ENCODE measurements at regions not wholly inside any gene's neighbourhood (a gene's known extent, or its start where the extent isn't known, plus 50 kb on each side); places are given as distances from the start of the nearest gene placed in this dataset.
A peak's percentile ranks its signal among the peaks of the same experiment; 100 is the strongest.

- Mint-ChIP-seq H3K9me3 (peaks cover 11% of the 10 kb centered on the region), H3K4me1 (peaks cover 5% of the 10 kb centered on the region), H3K27me3 (ENCODE audit: insufficient read depth) (peaks cover 3% of the 10 kb centered on the region), H3K27ac (no peak overlapping the region), H3K36me3 (ENCODE audit: low read depth) (peaks cover 4% of the 10 kb centered on the region), H3K4me3 (no peak overlapping the region)
- no peak overlapping the region for H3K27ac ChIP-seq (ENCODE audit: low read depth, low read length)
- no peak for TF ChIP-seq CTCF (conservative IDR thresholded peaks at IDR 0.05)
- no peak for DNase-seq
- no peak overlapping the region for H3K4me3 ChIP-seq (ENCODE audit: low read length)
- H3K4me1 ChIP-seq (ENCODE audit: control insufficient read depth, insufficient read depth, low read length) = no peaks in the 10 kb centered on the region
- peaks cover 11% of the 10 kb centered on the region for H3K9me3 ChIP-seq (ENCODE audit: control insufficient read depth, low read length)
- WGBS, 2 experiments (ENCODE audit: insufficient coverage in 1 of 2, insufficient read length in 1 of 2) = 95 to 98% methylated on average over 4 to 5 of the region's 5 CpGs
- no peak overlapping the region for H3K9ac ChIP-seq (ENCODE audit: extremely low read depth, low read length, poor library complexity, severe bottlenecking)
- H3K27me3 ChIP-seq (ENCODE audit: control insufficient read depth, insufficient read depth, low read length, poor library complexity, severe bottlenecking) = no peaks in the 10 kb centered on the region
- H3K36me3 ChIP-seq (ENCODE audit: control insufficient read depth, insufficient read depth, low read length) = no peaks in the 10 kb centered on the region
These were observed 597.6 kb upstream of the CPEB2 start for GRCh38 chr4:14404730-14405129.

DNA sequence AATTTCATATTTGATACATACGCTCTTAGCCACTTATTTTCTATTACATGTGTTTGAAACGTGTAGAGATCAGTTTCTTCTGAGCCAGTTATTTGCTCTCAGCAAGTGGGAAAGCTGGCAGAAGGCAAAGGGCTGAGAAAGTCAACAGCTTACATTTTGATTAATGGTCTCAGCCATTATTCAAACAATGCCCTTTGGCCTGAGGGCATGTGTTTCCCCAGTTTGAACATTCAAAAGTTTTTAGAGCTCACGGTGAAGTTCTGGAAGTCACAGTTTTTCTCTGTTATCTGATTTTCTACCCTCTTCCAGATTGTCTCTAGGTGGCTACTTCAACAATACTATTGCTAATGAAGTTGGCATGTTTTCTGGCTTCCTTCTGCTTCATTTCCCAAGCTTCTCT is 591.8 kb upstream of the CPEB2 start:
- Histone ChIP-seq H3K4me3 (ENCODE audit: low read length) (no peak overlapping the region), H3K4me1 (ENCODE audit: control insufficient read depth, insufficient read depth, low read length) (no peaks in the 10 kb centered on the region), H3K27me3 (ENCODE audit: control insufficient read depth, insufficient read depth, low read length, poor library complexity, severe bottlenecking) (no peaks in the 10 kb centered on the region), H3K27ac (ENCODE audit: low read depth, low read length) (no peak overlapping the region), H3K9ac (ENCODE audit: extremely low read depth, low read length, poor library complexity, severe bottlenecking) (no peak overlapping the region), H3K36me3 (ENCODE audit: control insufficient read depth, insufficient read depth, low read length) (no peaks in the 10 kb centered on the region), H3K9me3 (ENCODE audit: control insufficient read depth, low read length) (no peaks in the 10 kb centered on the region)
- 47 to 65% methylated on average over 2 to 3 of the region's 3 CpGs for WGBS, 2 experiments (ENCODE audit: insufficient coverage in 1 of 2, insufficient read length in 1 of 2)
- H3K9me3 Mint-ChIP-seq = no peaks in the 10 kb centered on the region
- no peaks in the 10 kb centered on the region for H3K36me3 Mint-ChIP-seq (ENCODE audit: low read depth)
- H3K27me3 Mint-ChIP-seq (ENCODE audit: insufficient read depth) = no peaks in the 10 kb centered on the region
- DNase-seq = no peak
- TF ChIP-seq CTCF (conservative IDR thresholded peaks at IDR 0.05) = no peak
- peaks cover 12% of the 10 kb centered on the region for H3K4me1 Mint-ChIP-seq
- H3K4me3 Mint-ChIP-seq = no peak overlapping the region
- no peak overlapping the region for H3K27ac Mint-ChIP-seq

DNA sequence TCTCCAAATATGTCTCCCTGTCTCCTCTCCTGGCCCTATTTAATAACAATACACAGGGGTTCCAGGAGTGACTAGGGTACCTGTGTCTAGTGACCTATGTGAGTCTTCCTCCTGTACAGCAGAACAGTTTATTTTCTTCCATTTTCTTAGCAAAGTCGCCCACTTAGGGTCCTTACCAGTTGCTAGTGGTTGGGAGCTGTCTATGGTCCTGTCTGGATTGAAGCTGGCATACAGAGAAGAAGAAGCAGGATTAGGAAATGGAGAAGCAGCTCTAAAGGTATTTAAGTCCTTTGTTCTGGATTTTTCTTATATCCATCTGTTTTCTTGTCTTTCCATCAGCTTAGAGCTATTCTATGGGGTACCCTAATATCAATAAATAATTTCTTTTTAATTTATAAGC is 587.1 kb upstream of the CPEB2 start:
- WGBS, 2 experiments (ENCODE audit: insufficient coverage in 1 of 2, insufficient read length in 1 of 2) = 40 to 60% methylated on average over 1 of the region's 1 CpG
- H3K27ac Mint-ChIP-seq = no peak overlapping the region

More for the DNA sequence above, 587.1 kb upstream of the CPEB2 start:
- H3K4me3 Mint-ChIP-seq = no peak overlapping the region
- peak; percentile 65 for DNase-seq
- Histone ChIP-seq H3K27ac (ENCODE audit: low read depth, low read length) (no peak overlapping the region), H3K4me1 (ENCODE audit: control insufficient read depth, insufficient read depth, low read length) (no peaks in the 10 kb centered on the region), H3K36me3 (ENCODE audit: control insufficient read depth, insufficient read depth, low read length) (no peaks in the 10 kb centered on the region), H3K9me3 (ENCODE audit: control insufficient read depth, low read length) (no peaks in the 10 kb centered on the region), H3K27me3 (ENCODE audit: control insufficient read depth, insufficient read depth, low read length, poor library complexity, severe bottlenecking) (no peaks in the 10 kb centered on the region), H3K4me3 (ENCODE audit: low read length) (no peak overlapping the region), H3K9ac (ENCODE audit: extremely low read depth, low read length, poor library complexity, severe bottlenecking) (no peak overlapping the region)
- no peaks in the 10 kb centered on the region for H3K27me3 Mint-ChIP-seq (ENCODE audit: insufficient read depth)
- no peak for TF ChIP-seq CTCF (conservative IDR thresholded peaks at IDR 0.05)
- H3K9me3 Mint-ChIP-seq = peaks cover 3% of the 10 kb centered on the region
- peaks cover 18% of the 10 kb centered on the region for H3K4me1 Mint-ChIP-seq
- no peaks in the 10 kb centered on the region for H3K36me3 Mint-ChIP-seq (ENCODE audit: low read depth)
